Loucy (cell line): ENCODE measurements at regions not wholly inside any gene's neighbourhood (a gene's known extent, or its start where the extent isn't known, plus 50 kb on each side); places are given as distances from the start of the nearest gene placed in this dataset.

Experiments used
- EZH2phosphoT487 ChIP-seq: fragments of 200-600 bp; IDR thresholded peaks from 2 replicates; pipeline ENCODE4 v1.6.1; 2018; ENCODE audit warnings: antibody characterized with exemption, mild to moderate bottlenecking, moderate library complexity, borderline replicate concordance
- TF ChIP-seq, protein P1 (sequence below): fragments of 200-600 bp; sonication (generic); conservative IDR thresholded peaks from 2 replicates; pipeline ENCODE4 v1.5.1; 2014; ENCODE audit warnings: mild to moderate bottlenecking, antibody characterized with exemption, low read length

- TF ChIP-seq, protein P1, sequence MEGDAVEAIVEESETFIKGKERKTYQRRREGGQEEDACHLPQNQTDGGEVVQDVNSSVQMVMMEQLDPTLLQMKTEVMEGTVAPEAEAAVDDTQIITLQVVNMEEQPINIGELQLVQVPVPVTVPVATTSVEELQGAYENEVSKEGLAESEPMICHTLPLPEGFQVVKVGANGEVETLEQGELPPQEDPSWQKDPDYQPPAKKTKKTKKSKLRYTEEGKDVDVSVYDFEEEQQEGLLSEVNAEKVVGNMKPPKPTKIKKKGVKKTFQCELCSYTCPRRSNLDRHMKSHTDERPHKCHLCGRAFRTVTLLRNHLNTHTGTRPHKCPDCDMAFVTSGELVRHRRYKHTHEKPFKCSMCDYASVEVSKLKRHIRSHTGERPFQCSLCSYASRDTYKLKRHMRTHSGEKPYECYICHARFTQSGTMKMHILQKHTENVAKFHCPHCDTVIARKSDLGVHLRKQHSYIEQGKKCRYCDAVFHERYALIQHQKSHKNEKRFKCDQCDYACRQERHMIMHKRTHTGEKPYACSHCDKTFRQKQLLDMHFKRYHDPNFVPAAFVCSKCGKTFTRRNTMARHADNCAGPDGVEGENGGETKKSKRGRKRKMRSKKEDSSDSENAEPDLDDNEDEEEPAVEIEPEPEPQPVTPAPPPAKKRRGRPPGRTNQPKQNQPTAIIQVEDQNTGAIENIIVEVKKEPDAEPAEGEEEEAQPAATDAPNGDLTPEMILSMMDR: no peak
- no peak for TF ChIP-seq EZH2phosphoT487
Measured at GRCh38 chr9:89757776-89758528, 153.1 kb downstream of the GADD45G start.
